Stimulated activated naive B cell treated with anti-CD40 and anti-IgM and Interleukin-4, amounts not matched to agents 10 μg/mL and 1 μg/mL and 100 μg/mL, for 72 hours (primary cell): ENCODE measurements at regions not wholly inside any gene's neighbourhood (a gene's known extent, or its start where the extent isn't known, plus 50 kb on each side); places are given as distances from the start of the nearest gene placed in this dataset.
"Not testable (repeated sequence)": the region's sequence is repeated elsewhere in the genome, so short reads cannot be mapped to it uniquely, and the experiment has no call there.

Experiments used
- ATAC-seq, 2 donors: fragments of 150-1000 bp; cut with Tn5 transposase; replicated peaks; 2 replicates each; pipeline ENCODE4 v1.10.0; 2021; ENCODE audit warnings: moderate library complexity in 1 of 2
- DNase-seq: peaks from one replicate; pipeline ENCODE4 v3.0.0; 2021
- H3K27ac Mint-ChIP-seq: one replicate; pipeline ENCODE4 v1.8.0; 2022; ENCODE audit warnings: mild to moderate bottlenecking, mixed read lengths
- H3K27me3 Mint-ChIP-seq, 2 donors: one replicate each; pipeline ENCODE4 v1.8.0; 2022; ENCODE audit warnings: mixed read lengths in 2 of 2
- H3K36me3 Mint-ChIP-seq, 2 donors: one replicate each; pipeline ENCODE4 v1.8.0; 2022; ENCODE audit warnings: mixed read lengths in 2 of 2, mild to moderate bottlenecking in 1 of 2
- H3K4me1 Mint-ChIP-seq, 2 donors: one replicate each; pipeline ENCODE4 v1.8.0; 2022; ENCODE audit warnings: mixed read lengths in 2 of 2, mild to moderate bottlenecking in 1 of 2
- H3K4me3 Mint-ChIP-seq, 2 donors: one replicate each; pipeline ENCODE4 v1.8.0; 2022; ENCODE audit warnings: mild to moderate bottlenecking in 2 of 2, mixed read lengths in 2 of 2, moderate library complexity in 1 of 2
- H3K9me3 Mint-ChIP-seq, 2 donors: one replicate each; pipeline ENCODE4 v1.8.0; 2022; ENCODE audit warnings: mixed read lengths in 2 of 2, mild to moderate bottlenecking in 1 of 2

- no peak for ATAC-seq
- no peaks in the 10 kb centered on the region for H3K9me3 Mint-ChIP-seq
Measured at GRCh38 chr18:78825168-78825567, 154.4 kb upstream of the SALL3 start.

GRCh38 chr18:78826631-78827030 is 153.0 kb upstream of the SALL3 start:
- DNase-seq (no peak), ATAC-seq (no peak)
- no peaks in the 10 kb centered on the region for H3K4me1 Mint-ChIP-seq
- no peak overlapping the region for H3K27ac Mint-ChIP-seq
- H3K27me3 Mint-ChIP-seq, result no peaks in the 10 kb centered on the region
- no peaks in the 10 kb centered on the region for H3K36me3 Mint-ChIP-seq
- H3K9me3 Mint-ChIP-seq, result no peaks in the 10 kb centered on the region
- H3K4me3 Mint-ChIP-seq, result no peak overlapping the region

More at GRCh38 chr18:78825168-78825567, 154.4 kb upstream of the SALL3 start:
- H3K27ac Mint-ChIP-seq, result no peak overlapping the region
- H3K27me3 Mint-ChIP-seq, result peaks cover 0 to 7% of the 10 kb centered on the region in 2 donors
- DNase-seq, result no peak
- H3K36me3 Mint-ChIP-seq, result no peaks in the 10 kb centered on the region
- no peak overlapping the region for H3K4me3 Mint-ChIP-seq
- no peaks in the 10 kb centered on the region for H3K4me1 Mint-ChIP-seq

GRCh38 chr18:78827141-78827540 is 152.5 kb upstream of the SALL3 start:
- no peaks in the 10 kb centered on the region for H3K4me1 Mint-ChIP-seq
- ATAC-seq (no peak), DNase-seq (no peak)
- no peak overlapping the region for H3K27ac Mint-ChIP-seq
- H3K4me3 Mint-ChIP-seq, result no peak overlapping the region
- H3K27me3 Mint-ChIP-seq, result no peaks in the 10 kb centered on the region
- H3K36me3 Mint-ChIP-seq, result no peaks in the 10 kb centered on the region
- H3K9me3 Mint-ChIP-seq, result no peaks in the 10 kb centered on the region

- no peaks in the 10 kb centered on the region for H3K36me3 Mint-ChIP-seq
Measured at GRCh38 chr18:78828131-78828530, 151.5 kb upstream of the SALL3 start.

GRCh38 chr18:78829026-78829425 is 150.6 kb upstream of the SALL3 start:
- H3K4me3 Mint-ChIP-seq, H3K9me3 Mint-ChIP-seq, H3K36me3 Mint-ChIP-seq, H3K27ac Mint-ChIP-seq, H3K27me3 Mint-ChIP-seq, H3K4me1 Mint-ChIP-seq, ATAC-seq, DNase-seq: not testable (repeated sequence)

More at GRCh38 chr18:78828131-78828530, 151.5 kb upstream of the SALL3 start:
- DNase-seq (no peak), ATAC-seq (no peak)
- Mint-ChIP-seq H3K4me1 (no peaks in the 10 kb centered on the region), H3K27me3 (peaks cover 5 to 6% of the 10 kb centered on the region in 2 donors), H3K27ac (no peak overlapping the region), H3K9me3 (peaks cover 0 to 3% of the 10 kb centered on the region in 2 donors), H3K4me3 (no peak overlapping the region)

- H3K27ac Mint-ChIP-seq, result no peak overlapping the region
- no peak for DNase-seq
- H3K4me1 Mint-ChIP-seq, result no peaks in the 10 kb centered on the region
- H3K4me3 Mint-ChIP-seq, result no peak overlapping the region
- H3K9me3 Mint-ChIP-seq, result peaks cover 3 to 4% of the 10 kb centered on the region in 2 donors
- no peak for ATAC-seq
- H3K27me3 Mint-ChIP-seq, result peaks cover 10 to 12% of the 10 kb centered on the region in 2 donors
- no peaks in the 10 kb centered on the region for H3K36me3 Mint-ChIP-seq
Measured at GRCh38 chr18:78830161-78830560, 149.5 kb upstream of the SALL3 start.

- no peaks in the 10 kb centered on the region for H3K36me3 Mint-ChIP-seq
- peaks cover 10 to 12% of the 10 kb centered on the region in 2 donors for H3K27me3 Mint-ChIP-seq
- H3K4me3 Mint-ChIP-seq, result no peak overlapping the region
- H3K9me3 Mint-ChIP-seq, result peaks cover 4% of the 10 kb centered on the region in 2 donors
- no peak for DNase-seq
- no peak overlapping the region for H3K27ac Mint-ChIP-seq
- no peaks in the 10 kb centered on the region for H3K4me1 Mint-ChIP-seq
- ATAC-seq, result no peak
Measured at GRCh38 chr18:78830826-78831225, 148.8 kb upstream of the SALL3 start.

GRCh38 chr18:78831603-78832002 is 148.0 kb upstream of the SALL3 start:
- no peaks in the 10 kb centered on the region for H3K36me3 Mint-ChIP-seq
- H3K4me3 Mint-ChIP-seq, result no peak overlapping the region
- no peak overlapping the region for H3K27ac Mint-ChIP-seq
- H3K4me1 Mint-ChIP-seq, result no peaks in the 10 kb centered on the region
- ATAC-seq (no peak), DNase-seq (no peak)
- H3K27me3 Mint-ChIP-seq, result peaks cover 10 to 12% of the 10 kb centered on the region in 2 donors
- H3K9me3 Mint-ChIP-seq, result peaks cover 4% of the 10 kb centered on the region in 2 donors

- H3K4me3 Mint-ChIP-seq, result no peak overlapping the region
- H3K4me1 Mint-ChIP-seq, result no peaks in the 10 kb centered on the region
- H3K9me3 Mint-ChIP-seq, result peaks cover 4 to 7% of the 10 kb centered on the region in 2 donors
- DNase-seq, result no peak
- H3K27me3 Mint-ChIP-seq, result peaks cover 10 to 12% of the 10 kb centered on the region in 2 donors
- no peak for ATAC-seq
- H3K36me3 Mint-ChIP-seq, result no peaks in the 10 kb centered on the region
- H3K27ac Mint-ChIP-seq, result no peak overlapping the region
Measured at GRCh38 chr18:78833833-78834232, 145.8 kb upstream of the SALL3 start.

- H3K9me3 Mint-ChIP-seq, result peaks cover 4 to 19% of the 10 kb centered on the region in 2 donors
- H3K27ac Mint-ChIP-seq, result no peak overlapping the region
- no peak overlapping the region for H3K4me3 Mint-ChIP-seq
- no peak for DNase-seq
- no peaks in the 10 kb centered on the region for H3K4me1 Mint-ChIP-seq
- H3K36me3 Mint-ChIP-seq, result no peaks in the 10 kb centered on the region
- H3K27me3 Mint-ChIP-seq, result peaks cover 10 to 12% of the 10 kb centered on the region in 2 donors
- ATAC-seq, result no peak
Measured at GRCh38 chr18:78836838-78837237, 142.8 kb upstream of the SALL3 start.

GRCh38 chr18:78837754-78838153 is 141.9 kb upstream of the SALL3 start:
- DNase-seq (no peak), ATAC-seq (no peak)
- Mint-ChIP-seq H3K4me3 (no peak overlapping the region), H3K27me3 (peaks cover 9 to 10% of the 10 kb centered on the region in 2 donors), H3K27ac (no peak overlapping the region), H3K9me3 (peaks cover 4 to 19% of the 10 kb centered on the region in 2 donors), H3K36me3 (no peaks in the 10 kb centered on the region), H3K4me1 (no peaks in the 10 kb centered on the region)

- Mint-ChIP-seq H3K27me3 (peaks cover 5 to 6% of the 10 kb centered on the region in 2 donors), H3K9me3 (peaks cover 4 to 18% of the 10 kb centered on the region in 2 donors), H3K4me3 (no peak overlapping the region), H3K4me1 (no peaks in the 10 kb centered on the region), H3K27ac (no peak overlapping the region), H3K36me3 (no peaks in the 10 kb centered on the region)
- DNase-seq (no peak), ATAC-seq (no peak)
Measured at GRCh38 chr18:78838183-78838582, 141.4 kb upstream of the SALL3 start.

GRCh38 chr18:78849046-78849445 is 130.6 kb upstream of the SALL3 start:
- Mint-ChIP-seq H3K4me3 (no peak overlapping the region), H3K27ac (no peak overlapping the region), H3K9me3 (peaks cover 18 to 34% of the 10 kb centered on the region in 2 donors), H3K4me1 (no peaks in the 10 kb centered on the region), H3K27me3 (no peaks in the 10 kb centered on the region), H3K36me3 (no peaks in the 10 kb centered on the region)
- ATAC-seq (no peak), DNase-seq (no peak)

- H3K4me1 Mint-ChIP-seq, result no peaks in the 10 kb centered on the region
- H3K4me3 Mint-ChIP-seq, result no peak overlapping the region
- DNase-seq, result no peak
- H3K27ac Mint-ChIP-seq, result no peak overlapping the region
- H3K27me3 Mint-ChIP-seq, result peaks cover 0 to under 1% of the 10 kb centered on the region in 2 donors
- H3K9me3 Mint-ChIP-seq, result peaks cover 17 to 33% of the 10 kb centered on the region in 2 donors
- ATAC-seq, result no peak
- no peaks in the 10 kb centered on the region for H3K36me3 Mint-ChIP-seq
Measured at GRCh38 chr18:78849458-78849857, 130.2 kb upstream of the SALL3 start.

- Mint-ChIP-seq H3K27ac (no peak overlapping the region), H3K4me1 (no peaks in the 10 kb centered on the region), H3K9me3 (peaks cover 14 to 18% of the 10 kb centered on the region in 2 donors), H3K4me3 (no peak overlapping the region), H3K36me3 (no peaks in the 10 kb centered on the region), H3K27me3 (peaks cover 0 to 5% of the 10 kb centered on the region in 2 donors)
- ATAC-seq (no peak), DNase-seq (no peak)
Measured at GRCh38 chr18:78853341-78853740, 126.3 kb upstream of the SALL3 start.

- peaks cover 7 to 10% of the 10 kb centered on the region in 2 donors for H3K9me3 Mint-ChIP-seq
Measured at GRCh38 chr18:78855188-78855587, 124.4 kb upstream of the SALL3 start.

More at GRCh38 chr18:78855188-78855587, 124.4 kb upstream of the SALL3 start:
- Mint-ChIP-seq H3K27me3 (peaks cover 5% of the 10 kb centered on the region in 2 donors), H3K4me3 (no peak overlapping the region), H3K4me1 (no peaks in the 10 kb centered on the region), H3K27ac (no peak overlapping the region), H3K36me3 (no peaks in the 10 kb centered on the region)
- no peak for ATAC-seq
- DNase-seq, result no peak
